CD4-positive, alpha-beta T cell treated with Interleukin-6 for 4 hours (primary cell): ENCODE measurements at regions not wholly inside any gene's neighbourhood (a gene's known extent, or its start where the extent isn't known, plus 50 kb on each side); places are given as distances from the start of the nearest gene placed in this dataset.
"Not testable (repeated sequence)": the region's sequence is repeated elsewhere in the genome, so short reads cannot be mapped to it uniquely, and the experiment has no call there.

Experiments
- DNase-seq: peaks from one replicate; pipeline ENCODE4 v3.0.0-alpha.2; 2020; ENCODE audit warnings: mixed read lengths

GRCh38 chr6:12480379-12480778 lies 190.2 kb downstream of the EDN1 start:
- no peak for DNase-seq

- DNase-seq = no peak
Measured at GRCh38 chr6:12481292-12481691, 191.1 kb downstream of the EDN1 start.

- no peak for DNase-seq
Measured at GRCh38 chr6:12481850-12482249, 191.7 kb downstream of the EDN1 start.

GRCh38 chr6:12482386-12483375 lies 192.5 kb downstream of the EDN1 start:
- no peak for DNase-seq

- no peak for DNase-seq
Measured at GRCh38 chr6:12483712-12484111, 193.6 kb downstream of the EDN1 start.

- DNase-seq = no peak
Measured at GRCh38 chr6:12484519-12484918, 194.4 kb downstream of the EDN1 start.

GRCh38 chr6:12485226-12485764 lies 195.1 kb downstream of the EDN1 start:
- no peak for DNase-seq

GRCh38 chr6:12485837-12486236 lies 195.7 kb downstream of the EDN1 start:
- no peak for DNase-seq

- no peak for DNase-seq
Measured at GRCh38 chr6:12490351-12490903, 200.3 kb downstream of the EDN1 start.

- DNase-seq = no peak
Measured at GRCh38 chr6:12490904-12491571, 200.9 kb downstream of the EDN1 start.

- DNase-seq = not testable (repeated sequence)
Measured at GRCh38 chr6:12492929-12493328, 202.8 kb downstream of the EDN1 start.

GRCh38 chr6:12493446-12493845 lies 203.3 kb downstream of the EDN1 start:
- no peak for DNase-seq

GRCh38 chr6:12494161-12494560 lies 204.0 kb downstream of the EDN1 start:
- no peak for DNase-seq

GRCh38 chr6:12501990-12502389 lies 211.8 kb downstream of the EDN1 start:
- DNase-seq = no peak

- DNase-seq = no peak
Measured at GRCh38 chr6:12504325-12504966, 212.1 kb upstream of the PHACTR1 start.

GRCh38 chr6:12505486-12505885 lies 211.1 kb upstream of the PHACTR1 start:
- no peak for DNase-seq

GRCh38 chr6:12506159-12506558 lies 210.4 kb upstream of the PHACTR1 start:
- no peak for DNase-seq

GRCh38 chr6:12507636-12508035 lies 208.9 kb upstream of the PHACTR1 start:
- DNase-seq = no peak

GRCh38 chr6:12508553-12508952 lies 208.0 kb upstream of the PHACTR1 start:
- no peak for DNase-seq

- no peak for DNase-seq
Measured at GRCh38 chr6:12509060-12509459, 207.5 kb upstream of the PHACTR1 start.

GRCh38 chr6:12516070-12516469 lies 200.5 kb upstream of the PHACTR1 start:
- no peak for DNase-seq

GRCh38 chr6:12522347-12522746 lies 194.2 kb upstream of the PHACTR1 start:
- DNase-seq = no peak

- DNase-seq = no peak
Measured at GRCh38 chr6:12523726-12524125, 192.8 kb upstream of the PHACTR1 start.
